ENCODE measurements at regions not wholly inside any gene's neighbourhood (a gene's known extent, or its start where the extent isn't known, plus 50 kb on each side); places are given as distances from the start of the nearest gene placed in this dataset.

- peak; percentile 10 for TF ChIP-seq CTCF (IDR thresholded peaks at IDR 0.05; ENCODE audit: low read depth, low read length)
- no peak for TF ChIP-seq POLR2A (IDR thresholded peaks at IDR 0.05; ENCODE audit: extremely low read depth, insufficient read length)
- DNase-seq (ENCODE audit: low read depth), result peak; percentile 2
- H3K4me3 ChIP-seq (ENCODE audit: low read depth, low read length), result no peak overlapping the region
Observed at GRCh38 chr3:24640330-24640877, 145.8 kb upstream of the THRB start.

GRCh38 chr3:24641628-24642027 is 147.0 kb upstream of the THRB start:
- TF ChIP-seq POLR2A (IDR thresholded peaks at IDR 0.05; ENCODE audit: extremely low read depth, insufficient read length) (no peak), MAX (IDR thresholded peaks at IDR 0.05; ENCODE audit: low read depth, low read length) (no peak), MYC (IDR thresholded peaks at IDR 0.05; ENCODE audit: low read depth, low read length) (no peak), CTCF (IDR thresholded peaks at IDR 0.05; ENCODE audit: low read depth, low read length) (no peak)
- no peak overlapping the region for H3K4me3 ChIP-seq (ENCODE audit: low read depth, low read length)
- no peak for DNase-seq (ENCODE audit: low read depth)

GRCh38 chr3:24645047-24645446 is 150.4 kb upstream of the THRB start:
- TF ChIP-seq MAX (IDR thresholded peaks at IDR 0.05; ENCODE audit: low read depth, low read length) (no peak), CTCF (IDR thresholded peaks at IDR 0.05; ENCODE audit: low read depth, low read length) (no peak), MYC (IDR thresholded peaks at IDR 0.05; ENCODE audit: low read depth, low read length) (no peak), POLR2A (IDR thresholded peaks at IDR 0.05; ENCODE audit: extremely low read depth, insufficient read length) (no peak)

GRCh38 chr3:24646790-24647189 is 152.1 kb upstream of the THRB start:
- no peak overlapping the region for H3K4me3 ChIP-seq (ENCODE audit: low read depth, low read length)
- no peak for TF ChIP-seq MAX (IDR thresholded peaks at IDR 0.05; ENCODE audit: low read depth, low read length)
- TF ChIP-seq MYC (IDR thresholded peaks at IDR 0.05; ENCODE audit: low read depth, low read length), result no peak
- no peak for TF ChIP-seq CTCF (IDR thresholded peaks at IDR 0.05; ENCODE audit: low read depth, low read length)
- no peak for TF ChIP-seq POLR2A (IDR thresholded peaks at IDR 0.05; ENCODE audit: extremely low read depth, insufficient read length)
- DNase-seq (ENCODE audit: low read depth), result no peak

More at GRCh38 chr3:24645047-24645446, 150.4 kb upstream of the THRB start:
- H3K4me3 ChIP-seq (ENCODE audit: low read depth, low read length), result no peak overlapping the region
- DNase-seq (ENCODE audit: low read depth), result no peak

GRCh38 chr3:24648063-24648462 is 153.4 kb upstream of the THRB start:
- H3K4me3 ChIP-seq (ENCODE audit: low read depth, low read length), result no peak overlapping the region
- DNase-seq (ENCODE audit: low read depth), result no peak
- no peak for TF ChIP-seq MYC (IDR thresholded peaks at IDR 0.05; ENCODE audit: low read depth, low read length)
- TF ChIP-seq CTCF (IDR thresholded peaks at IDR 0.05; ENCODE audit: low read depth, low read length), result no peak
- no peak for TF ChIP-seq POLR2A (IDR thresholded peaks at IDR 0.05; ENCODE audit: extremely low read depth, insufficient read length)
- TF ChIP-seq MAX (IDR thresholded peaks at IDR 0.05; ENCODE audit: low read depth, low read length), result no peak

GRCh38 chr3:24650839-24651238 is 156.2 kb upstream of the THRB start:
- no peak overlapping the region for H3K4me3 ChIP-seq (ENCODE audit: low read depth, low read length)
- TF ChIP-seq CTCF (IDR thresholded peaks at IDR 0.05; ENCODE audit: low read depth, low read length) (no peak), MYC (IDR thresholded peaks at IDR 0.05; ENCODE audit: low read depth, low read length) (no peak), MAX (IDR thresholded peaks at IDR 0.05; ENCODE audit: low read depth, low read length) (no peak), POLR2A (IDR thresholded peaks at IDR 0.05; ENCODE audit: extremely low read depth, insufficient read length) (no peak)
- DNase-seq (ENCODE audit: low read depth), result no peak

Measured in NB4 (cell line).